AG04450 (cell line): ENCODE measurements at regions not wholly inside any gene's neighbourhood (a gene's known extent, or its start where the extent isn't known, plus 50 kb on each side); places are given as distances from the start of the nearest gene placed in this dataset.

Experiments
- CTCF ChIA-PET: fragments of 300-600, 350-600 bp; formaldehyde crosslinking; extraction: SDS; loops from one replicate; lab custom pipeline; 2022; ENCODE audit warnings: antibody characterized with exemption, inconsistent platforms; lab: Charles Lee
- POLR2A ChIA-PET: fragments of 350-600 bp; formaldehyde crosslinking; extraction: SDS; loops from one replicate; lab custom pipeline; 2021; ENCODE audit warnings: antibody characterized with exemption, inconsistent platforms; lab: Yijun Ruan, JAX
- DNase-seq: peaks from one replicate; pipeline ENCODE4 v3.0.0-alpha.2; 2011; ENCODE audit warnings: low read depth, low spot score
- H3K27ac ChIP-seq: one replicate; pipeline ENCODE4 v1.5.1; 2012; ENCODE audit warnings: low read depth, low read length, control low read depth
- H3K27me3 ChIP-seq: one replicate; pipeline ENCODE4 v1.6.0; 2012; ENCODE audit warnings: low read length; ENCODE audit not compliant: control insufficient read depth, insufficient read depth
- H3K4me3 ChIP-seq: 2 replicates; pipeline ENCODE4 v1.5.1; 2011; ENCODE audit warnings: mild to moderate bottlenecking, low read depth, low read length, control low read depth
- H3K9me3 ChIP-seq: 2 replicates; pipeline ENCODE4 v1.5.1; 2012; ENCODE audit warnings: low read length; ENCODE audit not compliant: control insufficient read depth, insufficient read depth
- TF ChIP-seq, protein P1 (sequence below): IDR thresholded peaks from 2 replicates; pipeline ENCODE4 v1.5.1; 2011; ENCODE audit warnings: low read depth, low read length, control low read depth, inconsistent platforms

DNA sequence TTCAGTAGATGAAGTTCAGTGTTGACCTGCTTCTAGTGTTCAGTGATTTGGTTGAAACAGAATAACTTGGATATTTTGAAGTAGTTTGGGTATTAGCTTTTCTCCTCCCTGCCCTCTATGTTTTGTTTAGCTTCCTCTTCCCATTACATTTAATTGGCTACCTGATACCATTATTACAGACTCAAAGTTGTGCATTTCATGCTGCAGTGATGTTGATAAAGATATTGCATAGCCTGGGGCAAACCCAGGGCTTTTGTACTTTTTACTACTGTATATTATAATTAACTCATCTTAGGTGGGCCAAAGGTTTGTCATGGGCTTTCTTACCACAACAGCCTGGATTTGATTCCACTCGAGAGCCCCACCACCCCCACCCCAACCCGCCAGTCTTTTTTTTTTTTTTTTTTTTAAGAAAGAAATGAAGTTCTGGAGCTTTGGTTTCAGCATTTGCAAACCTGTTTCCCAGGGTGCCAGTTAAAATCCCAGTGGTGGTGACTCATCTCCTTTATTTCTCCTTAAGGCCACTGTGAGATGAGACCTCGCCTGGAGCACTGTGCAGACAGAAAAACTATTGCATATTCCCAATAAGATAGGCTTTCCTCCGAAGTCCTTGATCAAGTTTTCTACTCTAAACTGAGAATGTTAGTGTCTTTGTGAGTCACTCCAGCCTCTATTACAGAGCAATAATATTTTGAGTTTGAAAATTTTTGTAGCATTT, 393.7 kb upstream of the FANCL start:
- H3K27ac ChIP-seq: no peak overlapping the region
- ChIA-PET CTCF (no interaction called here), POLR2A (interaction anchor here (0.6 kb wide), 1 partner anchor 20 kb away, joined by 5 read pairs; no protein-coding TSS in a partner anchor)
- no peaks in the 10 kb centered on the region for H3K27me3 ChIP-seq
- DNase-seq: no peak
- TF ChIP-seq, protein P1, sequence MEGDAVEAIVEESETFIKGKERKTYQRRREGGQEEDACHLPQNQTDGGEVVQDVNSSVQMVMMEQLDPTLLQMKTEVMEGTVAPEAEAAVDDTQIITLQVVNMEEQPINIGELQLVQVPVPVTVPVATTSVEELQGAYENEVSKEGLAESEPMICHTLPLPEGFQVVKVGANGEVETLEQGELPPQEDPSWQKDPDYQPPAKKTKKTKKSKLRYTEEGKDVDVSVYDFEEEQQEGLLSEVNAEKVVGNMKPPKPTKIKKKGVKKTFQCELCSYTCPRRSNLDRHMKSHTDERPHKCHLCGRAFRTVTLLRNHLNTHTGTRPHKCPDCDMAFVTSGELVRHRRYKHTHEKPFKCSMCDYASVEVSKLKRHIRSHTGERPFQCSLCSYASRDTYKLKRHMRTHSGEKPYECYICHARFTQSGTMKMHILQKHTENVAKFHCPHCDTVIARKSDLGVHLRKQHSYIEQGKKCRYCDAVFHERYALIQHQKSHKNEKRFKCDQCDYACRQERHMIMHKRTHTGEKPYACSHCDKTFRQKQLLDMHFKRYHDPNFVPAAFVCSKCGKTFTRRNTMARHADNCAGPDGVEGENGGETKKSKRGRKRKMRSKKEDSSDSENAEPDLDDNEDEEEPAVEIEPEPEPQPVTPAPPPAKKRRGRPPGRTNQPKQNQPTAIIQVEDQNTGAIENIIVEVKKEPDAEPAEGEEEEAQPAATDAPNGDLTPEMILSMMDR: no peak
- H3K4me3 ChIP-seq: no peak overlapping the region
- H3K9me3 ChIP-seq: no peaks in the 10 kb centered on the region

- Histone ChIP-seq H3K9me3 (no peaks in the 10 kb centered on the region), H3K4me3 (no peak overlapping the region), H3K27me3 (no peaks in the 10 kb centered on the region), H3K27ac (no peak overlapping the region)
- POLR2A ChIA-PET: no interaction called here
- TF ChIP-seq, protein P1: no peak
- CTCF ChIA-PET: no interaction called here
- no peak for DNase-seq
These were observed 392.7 kb upstream of the FANCL start for GRCh38 chr2:58633613-58634365.

GRCh38 chr2:58631986-58632385, 390.9 kb upstream of the FANCL start:
- ChIA-PET CTCF (no interaction called here), POLR2A (no interaction called here)
- DNase-seq: no peak
- TF ChIP-seq, protein P1: no peak
- no peaks in the 10 kb centered on the region for H3K27me3 ChIP-seq
- no peak overlapping the region for H3K27ac ChIP-seq
- no peaks in the 10 kb centered on the region for H3K9me3 ChIP-seq
- H3K4me3 ChIP-seq: no peak overlapping the region

GRCh38 chr2:58629545-58630119, 388.5 kb upstream of the FANCL start:
- CTCF ChIA-PET: no interaction called here
- Histone ChIP-seq H3K27ac (no peak overlapping the region), H3K4me3 (no peak overlapping the region), H3K27me3 (no peaks in the 10 kb centered on the region), H3K9me3 (no peaks in the 10 kb centered on the region)
- TF ChIP-seq, protein P1: no peak
- no peak for DNase-seq
- POLR2A ChIA-PET: no interaction called here

GRCh38 chr2:58620896-58621295, 379.8 kb upstream of the FANCL start:
- no peaks in the 10 kb centered on the region for H3K27me3 ChIP-seq
- TF ChIP-seq, protein P1: no peak
- no peak overlapping the region for H3K4me3 ChIP-seq
- no peaks in the 10 kb centered on the region for H3K9me3 ChIP-seq
- DNase-seq: no peak
- CTCF ChIA-PET: no interaction called here
- H3K27ac ChIP-seq: no peak overlapping the region
- POLR2A ChIA-PET: no interaction called here
